Esophagus squamous epithelium (tissue), 4 donors: ENCODE measurements at regions not wholly inside any gene's neighbourhood (a gene's known extent, or its start where the extent isn't known, plus 50 kb on each side); places are given as distances from the start of the nearest gene placed in this dataset.

Experiments
- POLR2A ChIP-seq, 4 donors: fragments of 450-650 bp; IDR thresholded peaks; one replicate each; pipeline ENCODE4 v1.6.1; 2017; ENCODE audit warnings: antibody characterized with exemption in 4 of 4, mild to moderate bottlenecking in 4 of 4, moderate library complexity in 3 of 4
- TF ChIP-seq, protein P1 (sequence below), 6 experiments: fragments of 450-650 bp in 4 of 6; fragments of 200-600 bp in 2 of 6; sonication (generic) in 2 of 6; IDR thresholded peaks; one replicate each; pipeline ENCODE4 v1.5.1; 2016 to 2019; ENCODE audit warnings: antibody characterized with exemption in 6 of 6, mild to moderate bottlenecking in 4 of 6, moderate library complexity in 4 of 6

DNA sequence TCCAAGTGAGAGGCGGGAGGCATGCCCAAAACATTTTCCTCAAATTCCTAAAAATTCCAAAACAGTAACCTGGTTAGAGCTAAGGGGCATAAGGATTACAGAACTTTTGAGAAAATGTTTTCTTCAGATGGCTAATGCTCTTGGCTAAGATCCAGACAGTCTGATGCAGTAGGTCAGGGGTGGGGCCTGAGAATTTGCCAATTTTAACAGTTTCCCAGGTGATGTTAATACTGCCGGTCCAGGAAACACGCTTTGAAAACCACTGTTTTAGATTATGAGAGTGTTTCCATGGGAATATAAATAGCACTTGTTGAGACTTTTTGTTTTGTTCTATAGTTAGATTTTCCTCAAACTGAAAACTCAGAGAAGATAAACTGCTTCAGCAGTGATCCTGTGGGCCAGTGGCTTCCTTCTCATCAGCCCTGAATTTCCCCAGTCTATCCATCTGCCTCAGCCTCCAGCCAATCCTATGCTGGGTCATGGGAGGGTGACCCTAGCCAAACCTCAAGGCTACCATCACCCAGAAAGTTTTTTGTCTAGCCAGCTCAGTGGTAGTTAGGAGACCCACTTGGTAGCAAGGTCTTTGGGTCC, 71.6 kb upstream of the ACP3 start:
- TF ChIP-seq, protein P1, sequence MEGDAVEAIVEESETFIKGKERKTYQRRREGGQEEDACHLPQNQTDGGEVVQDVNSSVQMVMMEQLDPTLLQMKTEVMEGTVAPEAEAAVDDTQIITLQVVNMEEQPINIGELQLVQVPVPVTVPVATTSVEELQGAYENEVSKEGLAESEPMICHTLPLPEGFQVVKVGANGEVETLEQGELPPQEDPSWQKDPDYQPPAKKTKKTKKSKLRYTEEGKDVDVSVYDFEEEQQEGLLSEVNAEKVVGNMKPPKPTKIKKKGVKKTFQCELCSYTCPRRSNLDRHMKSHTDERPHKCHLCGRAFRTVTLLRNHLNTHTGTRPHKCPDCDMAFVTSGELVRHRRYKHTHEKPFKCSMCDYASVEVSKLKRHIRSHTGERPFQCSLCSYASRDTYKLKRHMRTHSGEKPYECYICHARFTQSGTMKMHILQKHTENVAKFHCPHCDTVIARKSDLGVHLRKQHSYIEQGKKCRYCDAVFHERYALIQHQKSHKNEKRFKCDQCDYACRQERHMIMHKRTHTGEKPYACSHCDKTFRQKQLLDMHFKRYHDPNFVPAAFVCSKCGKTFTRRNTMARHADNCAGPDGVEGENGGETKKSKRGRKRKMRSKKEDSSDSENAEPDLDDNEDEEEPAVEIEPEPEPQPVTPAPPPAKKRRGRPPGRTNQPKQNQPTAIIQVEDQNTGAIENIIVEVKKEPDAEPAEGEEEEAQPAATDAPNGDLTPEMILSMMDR (IDR thresholded peaks at IDR 0.05) = no peak
- TF ChIP-seq POLR2A (IDR thresholded peaks at IDR 0.05) = no peak
